ENCODE measurements at regions not wholly inside any gene's neighbourhood (a gene's known extent, or its start where the extent isn't known, plus 50 kb on each side); places are given as distances from the start of the nearest gene placed in this dataset.

DNA sequence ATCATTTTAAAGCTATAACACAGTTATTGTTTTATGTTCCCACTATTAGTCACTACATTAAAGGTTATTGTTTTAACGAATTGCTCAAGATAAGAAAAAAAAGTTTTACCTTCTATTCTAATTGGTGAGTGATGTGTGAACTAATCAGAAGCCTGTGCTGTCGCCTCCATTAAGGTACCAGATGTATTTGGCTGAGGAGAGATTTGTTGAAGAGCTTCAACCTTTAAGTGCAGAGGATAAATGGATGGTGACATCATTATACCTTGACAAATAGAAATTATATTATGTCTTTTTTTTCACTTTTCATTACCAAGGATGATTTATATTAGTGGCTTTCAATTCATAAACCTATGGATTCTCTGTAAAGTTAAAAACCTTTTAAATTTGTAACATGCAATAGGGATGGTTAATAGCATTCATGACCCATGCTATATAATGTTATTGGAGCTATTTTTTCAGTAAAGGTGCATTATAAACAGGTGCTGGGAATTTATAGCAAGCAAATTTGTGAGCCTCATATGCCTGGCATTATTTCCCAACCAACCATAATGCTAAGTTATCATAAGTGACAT lies 97.0 kb upstream of the NPVF start:
- no peaks in the 10 kb centered on the region for H3K27me3 ChIP-seq (ENCODE audit: insufficient read depth, poor library complexity, severe bottlenecking)
- TF ChIP-seq SPI1 (IDR thresholded peaks at IDR 0.05; ENCODE audit: borderline replicate concordance, low read depth), result no peak
- TF ChIP-seq REST (IDR thresholded peaks at IDR 0.05; ENCODE audit: insufficient replicate concordance, low read depth), result no peak
- TF ChIP-seq, protein P1, sequence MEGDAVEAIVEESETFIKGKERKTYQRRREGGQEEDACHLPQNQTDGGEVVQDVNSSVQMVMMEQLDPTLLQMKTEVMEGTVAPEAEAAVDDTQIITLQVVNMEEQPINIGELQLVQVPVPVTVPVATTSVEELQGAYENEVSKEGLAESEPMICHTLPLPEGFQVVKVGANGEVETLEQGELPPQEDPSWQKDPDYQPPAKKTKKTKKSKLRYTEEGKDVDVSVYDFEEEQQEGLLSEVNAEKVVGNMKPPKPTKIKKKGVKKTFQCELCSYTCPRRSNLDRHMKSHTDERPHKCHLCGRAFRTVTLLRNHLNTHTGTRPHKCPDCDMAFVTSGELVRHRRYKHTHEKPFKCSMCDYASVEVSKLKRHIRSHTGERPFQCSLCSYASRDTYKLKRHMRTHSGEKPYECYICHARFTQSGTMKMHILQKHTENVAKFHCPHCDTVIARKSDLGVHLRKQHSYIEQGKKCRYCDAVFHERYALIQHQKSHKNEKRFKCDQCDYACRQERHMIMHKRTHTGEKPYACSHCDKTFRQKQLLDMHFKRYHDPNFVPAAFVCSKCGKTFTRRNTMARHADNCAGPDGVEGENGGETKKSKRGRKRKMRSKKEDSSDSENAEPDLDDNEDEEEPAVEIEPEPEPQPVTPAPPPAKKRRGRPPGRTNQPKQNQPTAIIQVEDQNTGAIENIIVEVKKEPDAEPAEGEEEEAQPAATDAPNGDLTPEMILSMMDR (IDR thresholded peaks at IDR 0.05; ENCODE audit: insufficient read depth, low read length), result no peak
- no peak for TF ChIP-seq GABPA (IDR thresholded peaks at IDR 0.05; ENCODE audit: low read depth)
- TF ChIP-seq POLR2AphosphoS5 (IDR thresholded peaks at IDR 0.05; ENCODE audit: low read depth), result no peak
- DNase-seq (ENCODE audit: low read depth in 1 of 2, low spot score in 1 of 2), result no peak
- no peak overlapping the region for H3K4me3 ChIP-seq (replicated peaks; ENCODE audit: insufficient read depth, low read length)
- H3K27ac ChIP-seq (replicated peaks), result no peak overlapping the region

DNA sequence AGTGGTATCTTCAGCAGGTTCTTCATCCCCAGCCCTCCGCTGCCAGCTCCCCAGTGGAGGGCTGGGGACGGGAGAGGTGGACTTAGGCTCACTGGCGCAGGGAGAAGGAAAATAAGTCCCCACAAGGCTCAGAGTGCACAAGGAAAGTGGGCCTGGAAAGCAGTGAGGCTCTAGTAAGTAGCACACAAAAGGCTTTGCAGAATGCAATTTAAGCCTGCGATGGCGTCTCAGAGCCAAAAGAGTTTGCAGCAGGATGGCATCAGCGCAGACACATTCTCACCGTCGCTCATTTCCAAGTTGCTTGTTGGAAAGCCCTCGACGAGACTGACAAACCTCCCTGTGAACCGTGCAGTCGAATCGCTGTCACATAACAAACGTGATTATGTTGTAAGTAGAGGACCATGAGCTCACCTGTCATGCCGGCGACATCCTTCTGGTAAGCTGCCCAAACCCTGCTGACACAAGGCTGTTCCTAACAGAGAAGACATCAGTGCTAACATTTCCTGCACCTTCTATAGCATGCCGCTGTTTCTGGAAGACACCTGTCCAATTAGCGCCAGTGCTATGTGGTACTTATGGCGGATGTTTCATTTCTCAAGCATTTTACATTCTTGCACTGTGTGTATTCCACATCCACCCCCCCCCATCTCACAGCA lies 98.3 kb upstream of the NPVF start:
- no peaks in the 10 kb centered on the region for H3K27me3 ChIP-seq (ENCODE audit: insufficient read depth, poor library complexity, severe bottlenecking)
- H3K27ac ChIP-seq (replicated peaks), result no peak overlapping the region
- no peak for TF ChIP-seq POLR2AphosphoS5 (IDR thresholded peaks at IDR 0.05; ENCODE audit: low read depth)
- no peak for TF ChIP-seq GABPA (IDR thresholded peaks at IDR 0.05; ENCODE audit: low read depth)
- no peak for TF ChIP-seq REST (IDR thresholded peaks at IDR 0.05; ENCODE audit: insufficient replicate concordance, low read depth)
- TF ChIP-seq SPI1 (IDR thresholded peaks at IDR 0.05; ENCODE audit: borderline replicate concordance, low read depth), result no peak
- TF ChIP-seq, protein P1 (IDR thresholded peaks at IDR 0.05; ENCODE audit: insufficient read depth, low read length), result no peak
- H3K4me3 ChIP-seq (replicated peaks; ENCODE audit: insufficient read depth, low read length), result no peak overlapping the region
- DNase-seq (ENCODE audit: low read depth in 1 of 2, low spot score in 1 of 2), result no peak

DNA sequence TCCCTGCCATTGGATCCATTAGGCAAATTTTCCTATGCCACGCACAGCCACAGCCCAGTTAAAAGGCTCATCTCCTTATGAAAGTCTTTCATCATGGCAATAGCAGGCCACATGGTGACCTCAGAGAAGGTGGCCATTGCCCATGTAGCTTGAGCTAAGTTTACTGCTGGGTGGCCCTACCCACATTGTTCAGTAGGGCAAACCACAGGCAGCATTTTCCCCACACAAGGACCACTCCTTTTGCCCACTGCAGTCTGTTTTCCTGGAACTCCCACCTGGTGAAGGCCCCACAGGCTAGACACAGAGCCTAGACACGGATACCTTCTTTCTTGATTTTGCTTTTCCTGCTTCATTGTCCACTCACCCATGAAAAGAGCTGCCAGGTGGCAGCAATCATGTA lies 101.5 kb upstream of the NPVF start:
- no peak for DNase-seq (ENCODE audit: low read depth in 1 of 2, low spot score in 1 of 2)
- Histone ChIP-seq H3K27ac (replicated peaks) (no peak overlapping the region), H3K4me3 (replicated peaks; ENCODE audit: insufficient read depth, low read length) (no peak overlapping the region), H3K27me3 (ENCODE audit: insufficient read depth, poor library complexity, severe bottlenecking) (no peaks in the 10 kb centered on the region)
- TF ChIP-seq REST (IDR thresholded peaks at IDR 0.05; ENCODE audit: insufficient replicate concordance, low read depth) (no peak), SPI1 (IDR thresholded peaks at IDR 0.05; ENCODE audit: borderline replicate concordance, low read depth) (no peak), GABPA (IDR thresholded peaks at IDR 0.05; ENCODE audit: low read depth) (no peak), POLR2AphosphoS5 (IDR thresholded peaks at IDR 0.05; ENCODE audit: low read depth) (no peak)
- TF ChIP-seq, protein P1 (IDR thresholded peaks at IDR 0.05; ENCODE audit: insufficient read depth, low read length), result no peak

All from HL-60 (cell line).